Activated naive CD8-positive, alpha-beta T cell (primary cell): ENCODE measurements at regions not wholly inside any gene's neighbourhood (a gene's known extent, or its start where the extent isn't known, plus 50 kb on each side); places are given as distances from the start of the nearest gene placed in this dataset.
"Not testable (repeated sequence)": the region's sequence is repeated elsewhere in the genome, so short reads cannot be mapped to it uniquely, and the experiment has no call there.

Experiments
- H3K27ac Mint-ChIP-seq: one replicate; pipeline ENCODE4 v1.8.0; 2021; ENCODE audit warnings: mixed read lengths
- H3K27me3 Mint-ChIP-seq: one replicate; pipeline ENCODE4 v1.8.0; 2021; ENCODE audit warnings: mixed read lengths
- H3K36me3 Mint-ChIP-seq: one replicate; pipeline ENCODE4 v1.8.0; 2021; ENCODE audit warnings: mixed read lengths
- H3K4me1 Mint-ChIP-seq: one replicate; pipeline ENCODE4 v1.8.0; 2021; ENCODE audit warnings: low read depth, mixed read lengths
- H3K4me3 Mint-ChIP-seq: one replicate; pipeline ENCODE4 v1.8.0; 2021; ENCODE audit warnings: mild to moderate bottlenecking, mixed read lengths
- H3K9me3 Mint-ChIP-seq: one replicate; pipeline ENCODE4 v1.8.0; 2021; ENCODE audit warnings: low read depth, mixed read lengths

- H3K27ac Mint-ChIP-seq, H3K36me3 Mint-ChIP-seq, H3K9me3 Mint-ChIP-seq, H3K27me3 Mint-ChIP-seq, H3K4me1 Mint-ChIP-seq, H3K4me3 Mint-ChIP-seq: not testable (repeated sequence)
Measured at GRCh38 chr16:29210299-29211150, 196.0 kb downstream of the NPIPB11 start.

- H3K27me3 Mint-ChIP-seq, result not testable (repeated sequence)
Measured at GRCh38 chr16:29206120-29206519, 200.4 kb downstream of the NPIPB11 start.

GRCh38 chr16:29205151-29205550, 201.4 kb downstream of the NPIPB11 start:
- H3K27ac Mint-ChIP-seq, H3K9me3 Mint-ChIP-seq, H3K27me3 Mint-ChIP-seq, H3K4me1 Mint-ChIP-seq, H3K4me3 Mint-ChIP-seq: not testable (repeated sequence)
- H3K36me3 Mint-ChIP-seq, result peaks cover 12% of the 10 kb centered on the region

More at GRCh38 chr16:29206120-29206519, 200.4 kb downstream of the NPIPB11 start:
- peaks cover 12% of the 10 kb centered on the region for H3K36me3 Mint-ChIP-seq
- not testable (repeated sequence) for H3K27ac Mint-ChIP-seq, H3K4me1 Mint-ChIP-seq, H3K4me3 Mint-ChIP-seq, H3K9me3 Mint-ChIP-seq

- Mint-ChIP-seq H3K36me3 (peaks cover 12% of the 10 kb centered on the region), H3K9me3 (no peaks in the 10 kb centered on the region), H3K4me3 (no peak overlapping the region), H3K4me1 (peaks cover 1% of the 10 kb centered on the region), H3K27me3 (no peaks in the 10 kb centered on the region), H3K27ac (no peak overlapping the region)
Measured at GRCh38 chr16:29204806-29205135, 201.7 kb downstream of the NPIPB11 start.

- not testable (repeated sequence) for H3K27me3 Mint-ChIP-seq, H3K4me1 Mint-ChIP-seq, H3K9me3 Mint-ChIP-seq, H3K27ac Mint-ChIP-seq, H3K4me3 Mint-ChIP-seq
- peaks cover 12% of the 10 kb centered on the region for H3K36me3 Mint-ChIP-seq
Measured at GRCh38 chr16:29203933-29204805, 202.3 kb downstream of the NPIPB11 start.

GRCh38 chr16:29203046-29203932, 203.2 kb downstream of the NPIPB11 start:
- not testable (repeated sequence) for H3K4me1 Mint-ChIP-seq, H3K4me3 Mint-ChIP-seq, H3K9me3 Mint-ChIP-seq, H3K27ac Mint-ChIP-seq, H3K27me3 Mint-ChIP-seq
- peaks cover 12% of the 10 kb centered on the region for H3K36me3 Mint-ChIP-seq

- H3K27ac Mint-ChIP-seq, H3K9me3 Mint-ChIP-seq, H3K4me3 Mint-ChIP-seq, H3K4me1 Mint-ChIP-seq, H3K27me3 Mint-ChIP-seq: not testable (repeated sequence)
- H3K36me3 Mint-ChIP-seq, result peaks cover 14% of the 10 kb centered on the region
Measured at GRCh38 chr16:29202642-29203041, 203.9 kb downstream of the NPIPB11 start.

- H3K9me3 Mint-ChIP-seq, H3K27ac Mint-ChIP-seq, H3K4me3 Mint-ChIP-seq, H3K27me3 Mint-ChIP-seq, H3K4me1 Mint-ChIP-seq: not testable (repeated sequence)
- peaks cover 14% of the 10 kb centered on the region for H3K36me3 Mint-ChIP-seq
Measured at GRCh38 chr16:29202025-29202632, 204.4 kb downstream of the NPIPB11 start.

GRCh38 chr16:29201296-29202024, 205.1 kb downstream of the NPIPB11 start:
- H3K36me3 Mint-ChIP-seq, result peaks cover 14% of the 10 kb centered on the region
- not testable (repeated sequence) for H3K9me3 Mint-ChIP-seq, H3K27ac Mint-ChIP-seq, H3K27me3 Mint-ChIP-seq, H3K4me3 Mint-ChIP-seq, H3K4me1 Mint-ChIP-seq

- not testable (repeated sequence) for H3K27ac Mint-ChIP-seq, H3K4me3 Mint-ChIP-seq, H3K36me3 Mint-ChIP-seq
Measured at GRCh38 chr16:29200681-29201080, 205.8 kb downstream of the NPIPB11 start.

GRCh38 chr16:29200135-29200601, 206.3 kb downstream of the NPIPB11 start:
- H3K9me3 Mint-ChIP-seq, H3K4me3 Mint-ChIP-seq, H3K4me1 Mint-ChIP-seq, H3K36me3 Mint-ChIP-seq, H3K27me3 Mint-ChIP-seq, H3K27ac Mint-ChIP-seq: not testable (repeated sequence)

More at GRCh38 chr16:29200681-29201080, 205.8 kb downstream of the NPIPB11 start:
- H3K4me1 Mint-ChIP-seq, H3K9me3 Mint-ChIP-seq, H3K27me3 Mint-ChIP-seq: not testable (repeated sequence)

GRCh38 chr16:29199626-29200025, 206.9 kb downstream of the NPIPB11 start:
- not testable (repeated sequence) for H3K27me3 Mint-ChIP-seq, H3K4me3 Mint-ChIP-seq, H3K27ac Mint-ChIP-seq, H3K9me3 Mint-ChIP-seq, H3K36me3 Mint-ChIP-seq, H3K4me1 Mint-ChIP-seq

GRCh38 chr16:29198731-29199521, 207.6 kb downstream of the NPIPB11 start:
- Mint-ChIP-seq H3K27ac (no peak overlapping the region), H3K9me3 (no peaks in the 10 kb centered on the region), H3K4me3 (no peak overlapping the region), H3K27me3 (no peaks in the 10 kb centered on the region), H3K36me3 (peaks cover 4% of the 10 kb centered on the region), H3K4me1 (peaks cover 1% of the 10 kb centered on the region)
